ENCODE measurements at regions not wholly inside any gene's neighbourhood (a gene's known extent, or its start where the extent isn't known, plus 50 kb on each side); places are given as distances from the start of the nearest gene placed in this dataset.

- DNase-seq (ENCODE audit: low spot score) (no peak), ATAC-seq (no peak)
Observed at GRCh38 chr17:72349491-72349995, 228.7 kb downstream of the SOX9 start.

More at GRCh38 chr17:72349491-72349995, 228.7 kb downstream of the SOX9 start:
- no peak overlapping the region for H3K4me3 ChIP-seq
- H3K36me3 ChIP-seq (ENCODE audit: insufficient read depth), result no peaks in the 10 kb centered on the region
- no peaks in the 10 kb centered on the region for H3K79me2 ChIP-seq (replicated peaks; ENCODE audit: insufficient read depth)
- peaks cover 20% of the 10 kb centered on the region for H3K4me1 Mint-ChIP-seq
- H3K4me2 ChIP-seq, result no peak overlapping the region
- H3K27me3 Mint-ChIP-seq (ENCODE audit: insufficient read depth, low read depth, poor library complexity), result peaks cover 3% of the 10 kb centered on the region
- H3F3A ChIP-seq (replicated peaks; ENCODE audit: low read depth), result no peaks in the 10 kb centered on the region
- H2AFZ ChIP-seq, result no peak overlapping the region
- no peaks in the 10 kb centered on the region for H3K36me3 Mint-ChIP-seq (ENCODE audit: low read depth)
- no peak overlapping the region for H3K27ac ChIP-seq (ENCODE audit: low read depth)
- TF ChIP-seq NANOG (IDR thresholded peaks at IDR 0.05; ENCODE audit: borderline replicate concordance) (no peak), ZNF462 (CRISPR knock-in tag; IDR thresholded peaks at IDR 0.05) (no peak), ZNF114 (CRISPR knock-in tag; IDR thresholded peaks at IDR 0.05) (no peak), CTCF (conservative IDR thresholded peaks at IDR 0.05; ENCODE audit: low read depth in 2 of 2) (no peak), JUNB (IDR thresholded peaks at IDR 0.05; ENCODE audit: unreplicated experiment) (no peak), EZH2 (IDR thresholded peaks at IDR 0.05; ENCODE audit: low read depth, unreplicated experiment) (no peak)
- H3K4me1 ChIP-seq (ENCODE audit: insufficient read depth), result no peaks in the 10 kb centered on the region; the same call in 1 of the 2 replicates
- H3K9me2 ChIP-seq (ENCODE audit: insufficient read depth), result no peaks in the 10 kb centered on the region
- no peak overlapping the region for H3K27ac Mint-ChIP-seq
- no peaks in the 10 kb centered on the region for H4K20me1 ChIP-seq (replicated peaks; ENCODE audit: insufficient read depth)
- no peak overlapping the region for H3K4me3 Mint-ChIP-seq
- no peaks in the 10 kb centered on the region for H3K9me3 Mint-ChIP-seq
- H3K27me3 ChIP-seq (ENCODE audit: insufficient read depth), result no peaks in the 10 kb centered on the region

Measured in GM23338 (cell line).